Ishikawa (cell line): ENCODE measurements at regions not wholly inside any gene's neighbourhood (a gene's known extent, or its start where the extent isn't known, plus 50 kb on each side); places are given as distances from the start of the nearest gene placed in this dataset.

ENCODE experiments used
- EGR1 ChIP-seq: IDR thresholded peaks from 2 replicates; pipeline ENCODE4 v1.6.1; 2012
- FOXM1 ChIP-seq: IDR thresholded peaks from 2 replicates; pipeline ENCODE4 v1.6.1; 2012; ENCODE audit warnings: low read depth, borderline replicate concordance
- YY1 ChIP-seq: IDR thresholded peaks from 2 replicates; pipeline ENCODE4 v1.6.1; 2012; ENCODE audit warnings: low read depth
- TF ChIP-seq, protein P1 (sequence below): IDR thresholded peaks from 2 replicates; pipeline ENCODE4 v1.6.1; 2012
- TF ChIP-seq, protein P2 (sequence below): IDR thresholded peaks from 2 replicates; pipeline ENCODE4 v1.6.1; 2012; ENCODE audit warnings: low read depth, mild to moderate bottlenecking

DNA sequence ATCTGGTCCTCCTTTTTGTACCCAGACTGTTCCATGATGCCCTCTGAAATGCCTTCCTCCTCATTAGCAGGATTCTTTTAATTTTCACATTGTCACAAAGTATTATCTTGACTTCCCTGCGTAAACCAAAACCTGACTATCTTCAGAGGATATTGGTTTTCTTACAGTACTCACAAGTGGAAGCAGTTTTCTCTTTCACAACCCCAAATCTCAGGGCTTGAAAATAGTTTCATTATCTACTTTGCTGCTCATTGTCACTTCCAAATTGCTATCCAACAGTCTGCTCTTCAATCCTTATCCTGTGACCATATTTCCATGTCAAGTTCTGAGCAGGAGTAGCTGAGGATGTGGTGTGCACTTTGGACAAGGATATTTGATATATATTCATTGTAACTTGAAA lies 324.1 kb downstream of the FAM170A start:
- TF ChIP-seq EGR1 (no peak), YY1 (no peak), FOXM1 (no peak)
- TF ChIP-seq, protein P1, sequence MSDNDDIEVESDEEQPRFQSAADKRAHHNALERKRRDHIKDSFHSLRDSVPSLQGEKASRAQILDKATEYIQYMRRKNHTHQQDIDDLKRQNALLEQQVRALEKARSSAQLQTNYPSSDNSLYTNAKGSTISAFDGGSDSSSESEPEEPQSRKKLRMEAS, result no peak
- TF ChIP-seq, protein P2, sequence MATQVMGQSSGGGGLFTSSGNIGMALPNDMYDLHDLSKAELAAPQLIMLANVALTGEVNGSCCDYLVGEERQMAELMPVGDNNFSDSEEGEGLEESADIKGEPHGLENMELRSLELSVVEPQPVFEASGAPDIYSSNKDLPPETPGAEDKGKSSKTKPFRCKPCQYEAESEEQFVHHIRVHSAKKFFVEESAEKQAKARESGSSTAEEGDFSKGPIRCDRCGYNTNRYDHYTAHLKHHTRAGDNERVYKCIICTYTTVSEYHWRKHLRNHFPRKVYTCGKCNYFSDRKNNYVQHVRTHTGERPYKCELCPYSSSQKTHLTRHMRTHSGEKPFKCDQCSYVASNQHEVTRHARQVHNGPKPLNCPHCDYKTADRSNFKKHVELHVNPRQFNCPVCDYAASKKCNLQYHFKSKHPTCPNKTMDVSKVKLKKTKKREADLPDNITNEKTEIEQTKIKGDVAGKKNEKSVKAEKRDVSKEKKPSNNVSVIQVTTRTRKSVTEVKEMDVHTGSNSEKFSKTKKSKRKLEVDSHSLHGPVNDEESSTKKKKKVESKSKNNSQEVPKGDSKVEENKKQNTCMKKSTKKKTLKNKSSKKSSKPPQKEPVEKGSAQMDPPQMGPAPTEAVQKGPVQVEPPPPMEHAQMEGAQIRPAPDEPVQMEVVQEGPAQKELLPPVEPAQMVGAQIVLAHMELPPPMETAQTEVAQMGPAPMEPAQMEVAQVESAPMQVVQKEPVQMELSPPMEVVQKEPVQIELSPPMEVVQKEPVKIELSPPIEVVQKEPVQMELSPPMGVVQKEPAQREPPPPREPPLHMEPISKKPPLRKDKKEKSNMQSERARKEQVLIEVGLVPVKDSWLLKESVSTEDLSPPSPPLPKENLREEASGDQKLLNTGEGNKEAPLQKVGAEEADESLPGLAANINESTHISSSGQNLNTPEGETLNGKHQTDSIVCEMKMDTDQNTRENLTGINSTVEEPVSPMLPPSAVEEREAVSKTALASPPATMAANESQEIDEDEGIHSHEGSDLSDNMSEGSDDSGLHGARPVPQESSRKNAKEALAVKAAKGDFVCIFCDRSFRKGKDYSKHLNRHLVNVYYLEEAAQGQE, result no peak
